Neutrophil (primary cell): ENCODE measurements at regions not wholly inside any gene's neighbourhood (a gene's known extent, or its start where the extent isn't known, plus 50 kb on each side); places are given as distances from the start of the nearest gene placed in this dataset.
"Not testable (repeated sequence)": the region's sequence is repeated elsewhere in the genome, so short reads cannot be mapped to it uniquely, and the experiment has no call there.

Source experiments
- H3K27ac ChIP-seq: fragments of 200-600 bp; sonication (generic); 2 replicates; pipeline ENCODE4 v1.5.1; 2016; ENCODE audit warnings: mild to moderate bottlenecking, moderate library complexity
- H3K27me3 ChIP-seq: fragments of 200-600 bp; sonication (generic); 2 replicates; pipeline ENCODE4 v1.6.0; 2016; ENCODE audit warnings: mild to moderate bottlenecking
- H3K36me3 ChIP-seq: fragments of 200-600 bp; sonication (generic); 2 replicates; pipeline ENCODE4 v1.5.1; 2017
- H3K4me1 ChIP-seq, 2 experiments: fragments of 200-600 bp in 1 of 2; sonication (generic) in 1 of 2; 1 replicate in 1 of 2; 2 replicates in 1 of 2; pipeline versions ENCODE4 v1.5.1 to v1.6.1; 2013 to 2016; ENCODE audit warnings: low read depth in 1 of 2, low read length in 1 of 2, mild to moderate bottlenecking in 1 of 2, moderate library complexity in 1 of 2; ENCODE audit not compliant: control insufficient read depth in 1 of 2, insufficient read depth in 1 of 2
- H3K4me3 ChIP-seq, 2 experiments: fragments of 200-600 bp in 1 of 2; sonication (generic) in 1 of 2; 1 replicate in 1 of 2; 2 replicates in 1 of 2; pipeline ENCODE4 v1.5.1; 2013 to 2016; ENCODE audit warnings: low read depth in 1 of 2, low read length in 1 of 2, mild to moderate bottlenecking in 1 of 2, moderate library complexity in 1 of 2
- H3K9me3 ChIP-seq: fragments of 200-600 bp; sonication (generic); 2 replicates; pipeline ENCODE4 v1.5.1; 2016
- TF ChIP-seq, protein P1 (sequence below): fragments of 200-600 bp; sonication (generic); IDR thresholded peaks from 2 replicates; pipeline ENCODE4 v1.5.1; 2016; ENCODE audit warnings: antibody characterized with exemption

GRCh38 chr4:28845158-28845557 lies 1875.0 kb upstream of the PCDH7 start:
- H3K36me3 ChIP-seq: no peaks in the 10 kb centered on the region
- no peak overlapping the region for H3K27ac ChIP-seq
- H3K4me3 ChIP-seq: no peak overlapping the region
- TF ChIP-seq, protein P1, sequence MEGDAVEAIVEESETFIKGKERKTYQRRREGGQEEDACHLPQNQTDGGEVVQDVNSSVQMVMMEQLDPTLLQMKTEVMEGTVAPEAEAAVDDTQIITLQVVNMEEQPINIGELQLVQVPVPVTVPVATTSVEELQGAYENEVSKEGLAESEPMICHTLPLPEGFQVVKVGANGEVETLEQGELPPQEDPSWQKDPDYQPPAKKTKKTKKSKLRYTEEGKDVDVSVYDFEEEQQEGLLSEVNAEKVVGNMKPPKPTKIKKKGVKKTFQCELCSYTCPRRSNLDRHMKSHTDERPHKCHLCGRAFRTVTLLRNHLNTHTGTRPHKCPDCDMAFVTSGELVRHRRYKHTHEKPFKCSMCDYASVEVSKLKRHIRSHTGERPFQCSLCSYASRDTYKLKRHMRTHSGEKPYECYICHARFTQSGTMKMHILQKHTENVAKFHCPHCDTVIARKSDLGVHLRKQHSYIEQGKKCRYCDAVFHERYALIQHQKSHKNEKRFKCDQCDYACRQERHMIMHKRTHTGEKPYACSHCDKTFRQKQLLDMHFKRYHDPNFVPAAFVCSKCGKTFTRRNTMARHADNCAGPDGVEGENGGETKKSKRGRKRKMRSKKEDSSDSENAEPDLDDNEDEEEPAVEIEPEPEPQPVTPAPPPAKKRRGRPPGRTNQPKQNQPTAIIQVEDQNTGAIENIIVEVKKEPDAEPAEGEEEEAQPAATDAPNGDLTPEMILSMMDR: no peak
- no peaks in the 10 kb centered on the region for H3K9me3 ChIP-seq
- H3K27me3 ChIP-seq: no peaks in the 10 kb centered on the region
- no peaks in the 10 kb centered on the region for H3K4me1 ChIP-seq

- H3K9me3 ChIP-seq, H3K4me1 ChIP-seq, H3K27ac ChIP-seq, H3K36me3 ChIP-seq, H3K4me3 ChIP-seq, H3K27me3 ChIP-seq: not testable (repeated sequence)
These were observed 1863.1 kb upstream of the PCDH7 start for GRCh38 chr4:28857028-28857427.

GRCh38 chr4:28868841-28869240 lies 1851.3 kb upstream of the PCDH7 start:
- TF ChIP-seq, protein P1: no peak
- no peak overlapping the region for H3K27ac ChIP-seq
- H3K27me3 ChIP-seq: no peaks in the 10 kb centered on the region
- no peak overlapping the region for H3K4me3 ChIP-seq
- H3K9me3 ChIP-seq: no peaks in the 10 kb centered on the region
- H3K36me3 ChIP-seq: no peaks in the 10 kb centered on the region
- H3K4me1 ChIP-seq: no peaks in the 10 kb centered on the region

DNA sequence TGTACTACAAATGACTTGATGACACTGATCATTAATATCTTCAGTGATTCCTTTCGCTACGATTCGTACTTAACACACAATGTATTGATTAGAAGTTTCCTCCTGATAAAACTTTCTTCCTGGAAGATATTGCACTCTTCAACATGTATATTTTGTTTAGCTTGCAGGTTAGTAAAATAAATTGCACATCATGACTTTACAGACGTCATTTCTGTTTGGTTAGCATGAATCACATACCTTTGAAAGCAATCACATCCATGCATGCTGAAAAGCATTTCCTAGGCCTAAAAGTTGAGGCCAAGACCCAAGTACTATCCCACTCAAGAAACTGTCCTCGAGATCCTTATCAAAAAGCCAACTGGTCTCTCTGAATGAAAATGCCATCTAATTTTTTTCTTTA lies 1841.0 kb upstream of the PCDH7 start:
- Histone ChIP-seq H3K36me3 (no peaks in the 10 kb centered on the region), H3K4me1 (no peaks in the 10 kb centered on the region), H3K27ac (no peak overlapping the region), H3K27me3 (no peaks in the 10 kb centered on the region), H3K9me3 (peaks cover 3% of the 10 kb centered on the region), H3K4me3 (no peak overlapping the region)
- TF ChIP-seq, protein P1: no peak

DNA sequence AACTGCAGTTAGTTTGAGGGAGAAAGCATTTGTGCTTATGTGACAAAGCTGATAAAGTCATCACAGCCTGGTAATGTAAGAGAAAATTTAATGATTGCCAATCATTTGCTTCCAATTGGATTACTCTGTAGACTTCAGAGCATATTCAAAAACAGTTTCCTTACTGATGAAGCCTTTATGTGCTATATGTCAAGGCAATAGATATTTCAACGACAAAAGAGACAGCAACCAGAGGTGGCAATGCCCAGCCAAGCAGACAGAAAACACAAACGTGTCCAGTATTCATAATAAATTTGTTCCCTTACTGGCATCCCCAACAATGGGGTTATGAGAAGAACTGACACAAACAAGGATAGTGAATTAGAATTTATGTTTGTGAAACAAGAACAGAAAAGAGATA lies 1840.3 kb upstream of the PCDH7 start:
- no peaks in the 10 kb centered on the region for H3K4me1 ChIP-seq
- no peaks in the 10 kb centered on the region for H3K36me3 ChIP-seq
- no peaks in the 10 kb centered on the region for H3K27me3 ChIP-seq
- peaks cover 3% of the 10 kb centered on the region for H3K9me3 ChIP-seq
- H3K27ac ChIP-seq: no peak overlapping the region
- no peak overlapping the region for H3K4me3 ChIP-seq
- TF ChIP-seq, protein P1: no peak

- TF ChIP-seq, protein P1: no peak
- no peaks in the 10 kb centered on the region for H3K4me1 ChIP-seq
- H3K27ac ChIP-seq: no peak overlapping the region
- H3K27me3 ChIP-seq: no peaks in the 10 kb centered on the region
- H3K4me3 ChIP-seq: no peak overlapping the region
- H3K36me3 ChIP-seq: no peaks in the 10 kb centered on the region
- peaks cover 3% of the 10 kb centered on the region for H3K9me3 ChIP-seq
These were observed 1837.0 kb upstream of the PCDH7 start for GRCh38 chr4:28883211-28883610.
